ENCODE measurements at regions not wholly inside any gene's neighbourhood (a gene's known extent, or its start where the extent isn't known, plus 50 kb on each side); places are given as distances from the start of the nearest gene placed in this dataset.
A peak's percentile ranks its signal among the peaks of the same experiment; 100 is the strongest.

DNA sequence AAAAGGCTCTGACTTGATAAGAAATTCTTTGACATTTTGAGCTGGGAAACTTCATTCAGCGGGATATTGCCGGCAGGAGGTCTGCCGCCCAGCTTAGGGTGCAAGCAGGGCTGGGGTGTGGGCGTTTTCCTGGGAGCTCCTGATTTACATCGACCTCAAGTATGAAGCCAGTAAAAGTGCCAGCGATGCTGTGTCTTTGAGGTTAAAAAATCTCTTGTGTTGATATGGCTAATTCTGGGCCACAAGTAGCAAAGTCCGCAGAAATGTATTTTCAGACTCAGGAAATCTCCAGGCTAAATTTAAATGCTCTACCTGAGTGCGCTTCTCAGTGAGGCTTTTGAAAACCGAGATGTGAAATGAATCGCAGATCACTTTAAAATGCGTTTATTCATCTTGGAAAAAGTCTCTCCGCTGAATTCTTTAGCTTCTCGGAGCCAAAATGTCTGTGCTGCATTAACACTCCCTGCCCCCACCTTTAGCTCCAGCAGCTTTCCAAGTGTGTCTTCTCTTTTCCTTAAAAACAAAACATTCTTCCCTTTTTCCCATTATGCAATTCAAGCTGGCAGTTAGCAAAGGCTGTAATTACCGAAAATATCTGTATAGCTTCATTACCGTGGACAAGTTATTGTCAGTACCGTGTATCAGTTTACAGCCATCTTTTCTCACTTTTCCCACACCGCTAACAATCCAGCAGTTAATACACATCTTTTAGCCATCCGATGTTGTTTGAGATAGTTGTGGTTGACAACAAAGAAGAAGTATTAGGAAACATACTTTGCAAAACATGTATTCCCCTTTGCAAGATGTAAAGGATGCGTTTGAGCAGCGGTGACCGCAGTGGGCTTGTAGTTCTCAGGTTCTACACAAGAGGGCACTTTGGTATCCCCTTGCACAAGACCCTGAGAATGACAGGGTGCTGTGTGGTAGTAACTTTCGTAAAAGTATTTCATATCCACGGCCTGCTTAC is 136.0 kb upstream of the STX18 start:
- no peak overlapping the region for H3K27ac ChIP-seq
- TF ChIP-seq CTCF (conservative IDR thresholded peaks at IDR 0.05) (peak; percentile 51), ZFX (IDR thresholded peaks at IDR 0.05) (no peak)

GRCh38 chr4:4675641-4676040 is 133.8 kb upstream of the STX18 start:
- no peak for TF ChIP-seq ZFX (IDR thresholded peaks at IDR 0.05)
- no peak for TF ChIP-seq CTCF (conservative IDR thresholded peaks at IDR 0.05)
- no peak overlapping the region for H3K27ac ChIP-seq

DNA sequence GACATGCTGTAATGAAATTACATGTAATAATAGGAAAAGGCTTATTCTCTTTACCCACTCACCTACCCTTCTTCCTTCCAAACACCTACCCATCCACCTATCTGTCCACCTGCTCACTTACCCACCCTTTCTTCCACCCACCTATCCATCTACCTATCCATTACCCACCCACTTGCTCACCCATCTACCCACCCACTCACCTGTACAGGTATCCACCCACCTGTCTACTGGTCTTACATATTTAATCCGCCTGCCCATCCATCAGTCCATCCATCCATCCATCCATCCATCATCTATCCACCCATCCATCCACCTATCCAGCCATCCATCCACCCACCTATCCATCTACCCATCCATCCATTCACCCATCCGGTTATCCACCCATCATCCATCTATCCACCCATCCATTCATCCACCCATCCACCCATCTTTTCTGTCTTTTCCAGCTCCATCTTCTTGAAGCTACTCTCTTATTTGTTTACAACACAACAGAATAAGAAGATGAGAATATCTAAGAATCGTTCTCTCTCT is 133.3 kb upstream of the STX18 start:
- TF ChIP-seq CTCF (conservative IDR thresholded peaks at IDR 0.05), result no peak
- no peak for TF ChIP-seq ZFX (IDR thresholded peaks at IDR 0.05)
- no peak overlapping the region for H3K27ac ChIP-seq

DNA sequence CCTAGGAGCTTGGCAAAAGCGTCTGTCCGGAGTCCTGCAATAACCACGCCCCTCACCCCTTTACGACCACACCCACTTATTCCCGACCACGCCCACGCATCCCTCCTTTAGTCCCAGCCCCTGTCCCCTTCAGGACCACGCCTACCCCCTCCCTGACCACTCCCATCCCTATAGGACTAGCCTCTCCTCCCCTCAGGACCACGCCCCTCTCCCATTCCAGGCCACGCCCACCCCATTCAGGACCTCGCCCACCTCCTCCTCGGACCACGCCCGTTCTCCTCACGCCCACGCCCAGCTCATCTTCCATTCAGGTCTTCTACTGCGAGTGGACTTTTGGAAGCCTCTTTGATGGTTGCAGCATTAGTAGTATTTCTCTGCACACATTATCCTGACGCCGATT is 131.2 kb upstream of the STX18 start:
- TF ChIP-seq ZFX (IDR thresholded peaks at IDR 0.05), result no peak
- TF ChIP-seq CTCF (conservative IDR thresholded peaks at IDR 0.05), result no peak
- H3K27ac ChIP-seq, result no peak overlapping the region

- no peak for TF ChIP-seq CTCF (conservative IDR thresholded peaks at IDR 0.05)
- TF ChIP-seq ZFX (IDR thresholded peaks at IDR 0.05), result no peak
- H3K27ac ChIP-seq, result no peak overlapping the region
Measured at GRCh38 chr4:4672402-4672801, 130.6 kb upstream of the STX18 start.

GRCh38 chr4:4671774-4672349 is 130.0 kb upstream of the STX18 start:
- TF ChIP-seq ZFX (IDR thresholded peaks at IDR 0.05) (no peak), CTCF (conservative IDR thresholded peaks at IDR 0.05) (no peak)

GRCh38 chr4:4670869-4671268 is 129.0 kb upstream of the STX18 start:
- no peak overlapping the region for H3K27ac ChIP-seq
- TF ChIP-seq CTCF (conservative IDR thresholded peaks at IDR 0.05) (no peak), ZFX (IDR thresholded peaks at IDR 0.05) (no peak)

More at GRCh38 chr4:4671774-4672349, 130.0 kb upstream of the STX18 start:
- H3K27ac ChIP-seq, result no peak overlapping the region
